NB4 (cell line): ENCODE measurements at regions not wholly inside any gene's neighbourhood (a gene's known extent, or its start where the extent isn't known, plus 50 kb on each side); places are given as distances from the start of the nearest gene placed in this dataset.

Experiments used
- POLR2A ChIP-seq: IDR thresholded peaks from 2 replicates; pipeline ENCODE4 v1.6.1; 2011; ENCODE audit warnings: mild to moderate bottlenecking; ENCODE audit not compliant: insufficient read length; ENCODE audit errors: extremely low read depth
- TF ChIP-seq, protein P1 (sequence below): IDR thresholded peaks from one replicate; pipeline ENCODE4 v1.5.1; 2012; ENCODE audit warnings: low read depth, low read length

DNA sequence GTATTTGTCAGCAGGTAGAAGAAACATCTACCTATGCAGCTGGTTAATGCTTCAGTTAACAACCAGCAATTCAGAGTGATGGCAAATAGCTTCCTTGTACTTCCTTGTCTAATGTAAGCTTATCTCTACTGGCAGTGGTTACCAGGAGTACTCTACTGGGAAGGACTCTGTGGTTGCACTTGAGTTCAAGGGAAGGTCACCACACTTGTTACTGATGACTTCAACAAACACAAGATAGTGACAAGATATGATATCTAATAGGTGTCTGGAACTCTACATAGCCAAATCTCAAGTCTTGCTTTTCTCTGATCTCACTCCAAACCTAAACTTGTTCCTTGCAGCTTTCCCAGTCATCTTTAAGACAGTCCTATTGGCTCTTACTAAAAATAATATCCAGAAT lies 1644.9 kb upstream of the TENM3 start:
- no peak for TF ChIP-seq POLR2A
- TF ChIP-seq, protein P1, sequence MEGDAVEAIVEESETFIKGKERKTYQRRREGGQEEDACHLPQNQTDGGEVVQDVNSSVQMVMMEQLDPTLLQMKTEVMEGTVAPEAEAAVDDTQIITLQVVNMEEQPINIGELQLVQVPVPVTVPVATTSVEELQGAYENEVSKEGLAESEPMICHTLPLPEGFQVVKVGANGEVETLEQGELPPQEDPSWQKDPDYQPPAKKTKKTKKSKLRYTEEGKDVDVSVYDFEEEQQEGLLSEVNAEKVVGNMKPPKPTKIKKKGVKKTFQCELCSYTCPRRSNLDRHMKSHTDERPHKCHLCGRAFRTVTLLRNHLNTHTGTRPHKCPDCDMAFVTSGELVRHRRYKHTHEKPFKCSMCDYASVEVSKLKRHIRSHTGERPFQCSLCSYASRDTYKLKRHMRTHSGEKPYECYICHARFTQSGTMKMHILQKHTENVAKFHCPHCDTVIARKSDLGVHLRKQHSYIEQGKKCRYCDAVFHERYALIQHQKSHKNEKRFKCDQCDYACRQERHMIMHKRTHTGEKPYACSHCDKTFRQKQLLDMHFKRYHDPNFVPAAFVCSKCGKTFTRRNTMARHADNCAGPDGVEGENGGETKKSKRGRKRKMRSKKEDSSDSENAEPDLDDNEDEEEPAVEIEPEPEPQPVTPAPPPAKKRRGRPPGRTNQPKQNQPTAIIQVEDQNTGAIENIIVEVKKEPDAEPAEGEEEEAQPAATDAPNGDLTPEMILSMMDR = no peak
